COR-L47 (cell line): ENCODE measurements at regions not wholly inside any gene's neighbourhood (a gene's known extent, or its start where the extent isn't known, plus 50 kb on each side); places are given as distances from the start of the nearest gene placed in this dataset.
"Not testable (repeated sequence)": the region's sequence is repeated elsewhere in the genome, so short reads cannot be mapped to it uniquely, and the experiment has no call there.

Experiments
- DNase-seq: peaks from one replicate; lab custom pipeline; 2025; lab: John Stamatoyannopoulos, UW

DNA sequence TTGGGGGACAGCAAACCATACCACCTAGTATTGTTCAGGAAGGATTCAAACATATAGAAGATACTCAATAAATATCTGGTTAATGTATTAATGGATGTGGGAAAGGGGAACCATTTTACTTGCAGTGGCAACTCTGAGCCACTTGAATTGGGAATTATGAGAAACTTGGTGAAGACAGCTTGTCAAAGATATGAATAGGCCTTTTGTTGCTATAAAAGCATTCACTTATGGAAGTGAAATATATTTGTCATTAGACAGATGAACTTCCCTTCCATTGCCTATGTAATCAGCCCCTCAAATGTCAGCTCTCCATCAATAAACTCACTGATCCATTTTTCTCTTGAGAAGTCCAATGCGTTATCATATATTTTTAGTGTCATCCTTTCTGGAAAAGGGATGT, 56.1 kb downstream of the GPR85 start:
- DNase-seq: no peak

GRCh38 chr7:113026941-113027340, 59.7 kb downstream of the GPR85 start:
- DNase-seq: no peak

DNA sequence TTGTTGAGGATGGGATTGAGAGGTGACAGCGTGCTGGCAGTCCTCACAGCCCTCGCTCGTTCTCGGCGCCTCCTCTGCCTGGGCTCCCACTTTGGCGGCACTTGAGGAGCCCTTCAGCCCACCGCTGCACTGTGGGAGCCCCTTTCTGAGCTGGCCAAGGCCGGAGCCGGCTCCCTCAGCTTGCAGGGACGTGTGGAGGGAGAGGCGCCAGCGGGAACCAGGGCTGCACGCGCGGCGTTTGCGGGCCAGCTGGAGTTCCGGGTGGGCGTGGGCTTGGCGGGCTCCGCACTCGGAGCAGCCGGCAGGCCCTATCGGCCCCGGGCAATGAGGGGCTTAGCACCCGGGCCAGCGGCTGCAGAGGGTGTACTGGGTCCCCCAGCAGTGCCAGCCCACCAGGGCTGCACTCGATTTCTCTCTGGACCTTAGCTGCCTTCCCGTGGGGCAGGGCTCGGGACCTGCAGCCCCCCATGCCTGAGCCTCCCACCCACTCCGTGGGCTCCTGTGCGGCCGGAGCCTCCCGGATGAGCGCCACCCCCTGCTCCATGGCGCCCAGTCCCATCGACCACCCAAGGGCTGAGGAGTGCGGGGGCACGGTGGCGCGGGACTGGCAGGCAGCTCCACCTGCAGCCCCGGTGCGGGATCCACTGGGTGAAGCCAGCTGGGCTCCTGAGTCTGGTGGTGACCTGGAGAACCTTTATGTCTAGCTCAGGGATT, 69.3 kb downstream of the GPR85 start:
- not testable (repeated sequence) for DNase-seq

DNA sequence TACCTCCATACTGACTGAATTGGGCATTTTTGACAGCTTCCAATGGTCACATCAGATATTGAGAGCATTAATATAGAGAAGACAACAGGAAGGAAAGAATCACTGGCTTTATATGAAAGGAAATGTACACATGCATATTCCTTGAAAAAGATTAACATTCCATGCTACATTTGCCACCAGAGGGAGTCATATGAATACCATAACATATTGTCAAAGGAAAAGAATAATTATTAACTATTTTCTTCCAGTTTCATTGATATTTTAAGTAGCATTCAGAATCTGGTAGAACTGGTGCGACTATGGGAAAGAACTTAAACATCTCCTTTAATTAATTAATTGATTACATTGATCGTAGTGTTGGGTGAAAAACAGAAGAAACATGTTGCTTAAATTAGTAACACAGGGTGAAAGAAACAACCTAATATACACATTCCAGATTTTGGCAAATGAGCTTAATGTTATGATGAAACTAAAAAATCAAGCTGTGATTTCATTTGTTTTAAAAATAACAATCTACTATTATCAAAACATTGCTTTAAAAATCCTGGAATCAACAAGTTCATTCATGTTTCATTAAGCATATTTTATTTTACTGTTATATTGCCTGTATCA, 71.5 kb downstream of the GPR85 start:
- DNase-seq: no peak

DNA sequence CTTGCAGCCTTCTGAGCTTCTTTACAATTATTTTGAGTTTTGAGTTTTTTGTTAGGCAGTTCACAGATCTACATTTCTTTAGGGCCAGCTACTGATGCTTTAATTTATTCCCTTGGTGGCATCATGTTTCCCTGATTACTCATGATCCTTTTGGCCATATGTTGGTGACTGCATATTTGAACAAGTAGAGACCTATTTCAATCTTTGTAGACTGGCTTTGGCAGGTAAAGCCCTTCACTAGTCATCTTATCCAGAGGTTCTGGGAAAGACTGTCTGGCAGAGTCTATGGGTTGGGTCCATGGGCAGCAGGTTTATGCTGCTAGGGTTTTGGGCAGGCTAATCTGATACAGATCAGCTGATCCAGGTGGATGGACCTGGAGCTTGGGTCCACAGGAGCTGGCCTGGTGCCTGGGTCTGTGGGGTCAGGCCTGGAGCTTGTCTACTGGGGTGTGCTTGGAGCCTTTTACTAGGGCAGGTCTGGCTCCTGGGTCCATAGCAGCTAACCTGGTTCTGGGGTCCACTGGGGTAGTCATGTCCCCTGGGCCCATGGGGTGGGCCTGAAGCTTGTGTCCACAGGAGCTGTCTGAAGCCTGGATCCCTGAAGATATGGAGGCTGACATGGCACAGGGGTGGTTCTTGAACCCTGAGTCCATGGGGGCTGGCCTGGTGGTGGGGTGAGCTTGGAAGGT, 72.7 kb downstream of the GPR85 start:
- DNase-seq: no peak

DNA sequence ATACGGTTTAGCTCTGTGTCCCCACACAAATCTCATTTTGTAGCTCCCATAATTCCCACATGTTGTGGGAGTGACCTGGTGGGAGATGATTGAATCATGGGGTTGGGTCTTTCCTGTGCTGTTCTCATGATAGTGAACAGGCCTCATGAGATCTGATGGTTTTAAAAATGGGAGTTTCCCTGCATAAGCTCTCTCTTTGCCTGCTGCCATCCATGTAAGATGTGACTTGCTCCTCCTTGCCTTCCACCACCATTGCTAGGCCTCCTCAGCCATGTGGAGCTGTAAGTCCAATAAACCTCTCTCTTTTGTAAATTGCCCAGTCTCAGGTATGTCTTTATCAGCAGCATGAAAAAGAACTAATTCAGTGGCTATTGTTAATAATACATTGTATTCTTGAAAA, 73.8 kb downstream of the GPR85 start:
- DNase-seq: not testable (repeated sequence)

DNA sequence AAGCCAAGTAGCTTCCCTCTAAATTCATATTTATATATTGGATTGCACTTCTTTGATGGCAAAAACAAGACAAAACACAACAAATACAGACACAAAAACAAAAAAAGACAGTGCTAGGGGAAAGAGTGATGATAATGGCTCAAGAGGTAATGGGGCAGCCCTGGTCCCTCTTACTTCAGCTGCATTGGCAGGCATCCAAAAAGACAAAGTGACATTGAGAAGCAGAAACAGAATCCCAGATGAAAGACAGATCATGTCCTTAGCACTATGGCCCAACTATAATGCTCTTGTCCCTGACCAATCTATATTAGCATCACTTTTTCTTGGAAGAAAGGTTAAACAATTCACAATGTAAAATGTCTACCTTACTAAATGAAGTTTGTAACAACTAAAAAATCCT, 76.2 kb downstream of the GPR85 start:
- no peak for DNase-seq

- DNase-seq: no peak
Observed at GRCh38 chr7:113008755-113009154, 77.9 kb downstream of the GPR85 start.

DNA sequence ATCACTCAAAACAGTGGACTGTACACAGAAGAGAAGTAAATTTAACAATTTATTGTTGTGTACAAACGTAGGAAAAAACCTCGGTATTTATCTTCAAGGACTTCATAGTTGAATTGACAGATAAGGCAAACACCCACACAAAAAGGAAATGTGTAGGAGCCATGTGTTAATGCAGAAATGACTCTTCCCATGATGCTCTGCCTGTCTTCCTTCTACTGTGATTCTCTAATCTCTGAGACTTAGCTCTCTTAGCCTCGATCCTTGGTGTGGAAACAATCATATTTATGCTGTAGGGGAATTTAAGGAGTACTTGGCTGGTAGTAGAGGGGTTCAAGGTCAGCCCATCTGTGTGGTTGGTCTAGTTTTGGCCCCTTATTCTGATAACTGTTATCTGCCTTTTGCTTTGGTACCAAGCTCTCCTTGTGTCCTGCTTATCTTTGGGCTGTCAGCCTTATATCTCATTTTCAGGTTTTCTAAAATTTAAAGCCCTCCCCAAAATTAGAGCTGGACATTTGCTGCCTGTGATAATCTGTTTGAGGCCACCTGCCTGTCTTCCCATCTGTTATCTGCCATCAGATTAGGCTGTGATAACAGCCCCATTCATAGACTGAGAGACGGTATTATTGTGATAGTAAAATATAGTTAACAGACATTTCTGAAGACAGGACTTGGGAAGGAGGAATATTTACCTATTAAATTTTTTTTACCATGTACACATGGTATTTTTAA, 81.7 kb downstream of the GPR85 start:
- DNase-seq: no peak

DNA sequence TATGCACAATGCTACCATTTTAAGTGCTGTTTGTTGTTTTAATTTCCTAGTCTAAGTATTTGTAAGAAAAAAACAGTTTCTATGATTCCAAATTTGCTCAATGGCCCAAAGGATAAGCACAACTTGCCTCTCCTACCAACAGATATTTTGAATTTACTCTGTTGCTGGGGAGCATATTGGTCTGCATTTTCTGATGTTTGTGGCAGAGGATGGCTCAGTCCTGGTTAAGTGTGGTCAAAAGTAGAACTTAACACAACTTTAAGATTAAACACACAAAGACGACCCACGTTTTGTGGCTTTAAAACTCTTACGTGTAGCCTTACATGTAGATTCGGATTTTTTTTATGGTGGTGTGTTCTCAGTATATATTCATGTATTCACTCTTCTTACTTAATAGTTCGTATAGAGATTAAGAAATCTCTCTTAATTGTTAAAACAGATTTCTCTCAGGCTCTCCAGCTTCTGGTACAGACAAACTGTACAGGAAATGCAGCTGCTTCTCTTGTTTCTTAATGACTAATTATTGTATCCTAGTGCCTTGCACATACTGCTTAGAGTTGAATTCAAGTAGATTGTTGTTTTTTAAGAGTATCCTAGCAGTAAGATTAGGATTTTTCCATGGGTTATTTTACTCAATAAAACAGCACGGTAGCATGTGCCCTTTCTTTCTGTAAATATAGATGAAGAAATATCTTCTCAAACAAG, 86.2 kb downstream of the GPR85 start:
- no peak for DNase-seq

DNA sequence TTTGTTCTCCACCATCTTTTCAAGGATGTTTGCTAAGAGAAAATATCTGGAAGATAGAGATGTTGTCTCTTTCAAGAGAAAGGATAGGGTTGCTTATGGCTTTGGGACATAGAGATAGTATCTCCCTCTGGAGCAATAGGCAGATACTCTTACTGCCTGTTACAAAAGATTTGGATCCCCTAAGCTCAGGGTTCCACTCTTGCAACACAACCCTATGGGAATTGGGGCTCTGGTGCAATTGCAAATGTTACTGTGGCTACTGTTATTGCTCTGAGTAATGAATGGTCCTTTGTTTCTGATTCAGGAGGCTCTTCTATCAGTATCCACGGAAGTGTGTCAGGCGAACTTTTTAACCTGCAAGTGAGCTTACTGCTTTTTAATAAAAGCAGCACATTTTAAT, 88.8 kb downstream of the GPR85 start:
- DNase-seq: no peak

- DNase-seq: no peak
Observed at GRCh38 chr7:112996331-112996871, 90.2 kb downstream of the GPR85 start.

- no peak for DNase-seq
Observed at GRCh38 chr7:112995059-112995824, 91.4 kb downstream of the GPR85 start.

DNA sequence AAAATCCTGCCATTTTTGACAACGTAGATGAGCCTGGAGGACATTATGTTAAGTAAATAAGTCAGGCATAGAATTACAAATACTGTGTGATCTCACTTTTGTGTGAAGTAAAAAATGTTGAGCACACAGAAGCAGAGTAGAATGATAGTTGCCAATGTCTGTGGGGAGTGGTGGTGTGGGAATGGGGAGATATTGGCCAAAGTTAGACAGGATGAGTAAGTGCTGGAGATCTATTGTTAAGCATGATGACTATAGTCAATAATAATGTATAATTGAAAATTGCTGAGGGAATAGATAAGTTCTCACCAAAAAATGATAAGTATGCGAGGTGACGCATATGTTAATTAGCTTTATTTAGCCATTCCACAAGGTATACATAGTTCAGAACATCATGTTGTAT, 92.0 kb downstream of the GPR85 start:
- DNase-seq: no peak

- no peak for DNase-seq
Observed at GRCh38 chr7:112990624-112991023, 96.0 kb downstream of the GPR85 start.

GRCh38 chr7:112989531-112989930, 97.1 kb downstream of the GPR85 start:
- DNase-seq: no peak

DNA sequence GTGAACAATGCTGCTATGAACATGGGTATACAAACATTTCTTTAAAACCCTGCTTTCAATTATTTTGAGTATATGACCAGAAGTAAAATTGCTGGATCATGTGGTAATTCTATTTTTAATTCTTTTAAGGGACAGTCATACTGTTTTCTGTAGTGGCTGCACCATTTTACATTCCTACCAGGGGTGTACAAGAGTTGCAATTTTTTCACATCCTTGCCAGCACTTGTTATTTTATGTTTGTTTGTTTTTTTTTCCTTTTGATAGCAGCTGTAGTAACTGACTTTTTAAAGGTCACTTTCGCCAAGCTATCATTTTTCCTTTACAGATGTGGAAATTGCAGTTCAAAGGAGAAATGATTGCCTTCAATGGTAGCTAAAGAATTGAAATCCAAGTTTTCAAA, 99.5 kb downstream of the GPR85 start:
- no peak for DNase-seq

- no peak for DNase-seq
Observed at GRCh38 chr7:112986256-112987031, 100.2 kb downstream of the GPR85 start.

DNA sequence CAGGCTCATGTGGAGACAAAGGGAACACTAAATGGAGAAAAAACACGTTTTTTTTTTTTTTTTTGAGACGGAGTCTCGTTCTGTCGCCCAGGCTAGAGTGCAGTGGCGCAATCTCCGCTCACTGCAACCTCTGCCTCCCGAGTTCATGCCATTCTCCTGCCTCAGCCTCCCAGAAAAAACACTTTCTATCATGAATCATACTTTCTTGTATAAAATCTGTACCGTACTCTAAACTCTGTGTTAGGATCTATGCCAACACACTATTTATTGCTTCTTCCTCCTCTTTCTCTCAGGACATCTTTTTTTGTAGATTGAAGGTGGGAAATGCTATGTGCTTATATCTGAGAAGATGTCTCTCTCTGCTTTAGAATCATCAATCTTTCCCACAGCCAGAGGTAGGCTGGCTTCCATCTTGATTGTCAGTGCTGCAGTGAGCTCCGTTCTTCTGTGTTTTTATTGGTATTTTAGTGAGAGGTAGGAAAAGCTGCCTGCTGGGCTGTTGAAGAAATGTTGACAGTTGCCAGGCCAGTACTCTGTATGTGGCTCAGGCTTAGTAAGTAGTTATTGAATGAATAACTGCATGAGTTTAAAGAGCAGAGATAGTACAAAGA, 101.1 kb downstream of the GPR85 start:
- no peak for DNase-seq
